Spleen (tissue), 7 donors: ENCODE measurements at regions not wholly inside any gene's neighbourhood (a gene's known extent, or its start where the extent isn't known, plus 50 kb on each side); places are given as distances from the start of the nearest gene placed in this dataset.

ENCODE experiments used
- POLR2A ChIP-seq, 3 donors: fragments of 450-650 bp; IDR thresholded peaks; one replicate each; pipeline ENCODE4 v1.5.1; 2017; ENCODE audit warnings: antibody characterized with exemption in 3 of 3, mild to moderate bottlenecking in 1 of 3
- TF ChIP-seq, protein P1 (sequence below), 11 experiments: fragments of 200-600 bp in 7 of 11; fragments of 450-650 bp in 4 of 11; sonication (generic) in 4 of 11; IDR thresholded peaks in 8 of 11; conservative IDR thresholded peaks in 3 of 11; 1 replicate in 7 of 11; 2 replicates in 4 of 11; pipeline versions ENCODE4 v1.4.0 to v1.8.0; 2016 to 2021; ENCODE audit warnings: antibody characterized with exemption in 11 of 11, inconsistent platforms in 4 of 11, mild to moderate bottlenecking in 1 of 11
- donor health status: DM: no; HTN: no; CAD: no; lungs with moderate emphysema.
- donor health status: DM: no; HTN: no; CAD: no.
- donor health status: DM: no; HTN: no; CAD: no.

GRCh38 chr3:30522476-30522875 lies 83.9 kb upstream of the TGFBR2 start:
- TF ChIP-seq, protein P1, sequence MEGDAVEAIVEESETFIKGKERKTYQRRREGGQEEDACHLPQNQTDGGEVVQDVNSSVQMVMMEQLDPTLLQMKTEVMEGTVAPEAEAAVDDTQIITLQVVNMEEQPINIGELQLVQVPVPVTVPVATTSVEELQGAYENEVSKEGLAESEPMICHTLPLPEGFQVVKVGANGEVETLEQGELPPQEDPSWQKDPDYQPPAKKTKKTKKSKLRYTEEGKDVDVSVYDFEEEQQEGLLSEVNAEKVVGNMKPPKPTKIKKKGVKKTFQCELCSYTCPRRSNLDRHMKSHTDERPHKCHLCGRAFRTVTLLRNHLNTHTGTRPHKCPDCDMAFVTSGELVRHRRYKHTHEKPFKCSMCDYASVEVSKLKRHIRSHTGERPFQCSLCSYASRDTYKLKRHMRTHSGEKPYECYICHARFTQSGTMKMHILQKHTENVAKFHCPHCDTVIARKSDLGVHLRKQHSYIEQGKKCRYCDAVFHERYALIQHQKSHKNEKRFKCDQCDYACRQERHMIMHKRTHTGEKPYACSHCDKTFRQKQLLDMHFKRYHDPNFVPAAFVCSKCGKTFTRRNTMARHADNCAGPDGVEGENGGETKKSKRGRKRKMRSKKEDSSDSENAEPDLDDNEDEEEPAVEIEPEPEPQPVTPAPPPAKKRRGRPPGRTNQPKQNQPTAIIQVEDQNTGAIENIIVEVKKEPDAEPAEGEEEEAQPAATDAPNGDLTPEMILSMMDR (IDR thresholded peaks at IDR 0.05 in 8 of 11, conservative IDR thresholded peaks at IDR 0.05 in 3 of 11): no peak
- TF ChIP-seq POLR2A (IDR thresholded peaks at IDR 0.05): no peak
